Posterior cingulate gyrus (tissue), 11 donors: ENCODE measurements at regions not wholly inside any gene's neighbourhood (a gene's known extent, or its start where the extent isn't known, plus 50 kb on each side); places are given as distances from the start of the nearest gene placed in this dataset.
"Not testable (repeated sequence)": the region's sequence is repeated elsewhere in the genome, so short reads cannot be mapped to it uniquely, and the experiment has no call there.

Experiments used
- DNase-seq, 10 donors: peaks; one replicate each; pipeline versions ENCODE4 v3.0.0 to v3.0.0-alpha.2; 2020 to 2021; ENCODE audit warnings: mixed read lengths in 3 of 10
- intact Hi-C: fragments of 100-400 bp; cut with DNase I; formaldehyde crosslinking; loops from one replicate; pipeline ENCODE4 v1.15.1; 2023

DNA sequence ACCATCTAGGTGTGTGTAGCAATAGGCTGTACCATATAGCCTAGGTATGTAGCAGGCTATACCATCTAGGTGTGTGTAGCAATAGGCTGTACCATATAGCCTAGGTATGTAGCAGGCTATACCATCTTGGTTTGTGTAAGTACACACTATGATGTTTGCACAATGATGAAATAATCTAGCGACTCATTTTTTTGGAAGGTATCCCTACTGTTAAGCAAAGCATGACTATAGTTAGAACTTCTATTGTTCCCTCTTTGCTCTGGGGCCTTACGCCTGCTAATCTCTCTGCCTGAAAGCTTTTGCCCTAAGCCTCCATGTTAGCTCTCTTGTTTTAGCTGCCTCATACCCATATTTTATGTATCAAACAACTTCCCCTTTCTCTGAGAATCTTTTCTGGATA lies 563.3 kb downstream of the PIK3C3 start:
- intact Hi-C loops, DNase-seq: not testable (repeated sequence)

DNA sequence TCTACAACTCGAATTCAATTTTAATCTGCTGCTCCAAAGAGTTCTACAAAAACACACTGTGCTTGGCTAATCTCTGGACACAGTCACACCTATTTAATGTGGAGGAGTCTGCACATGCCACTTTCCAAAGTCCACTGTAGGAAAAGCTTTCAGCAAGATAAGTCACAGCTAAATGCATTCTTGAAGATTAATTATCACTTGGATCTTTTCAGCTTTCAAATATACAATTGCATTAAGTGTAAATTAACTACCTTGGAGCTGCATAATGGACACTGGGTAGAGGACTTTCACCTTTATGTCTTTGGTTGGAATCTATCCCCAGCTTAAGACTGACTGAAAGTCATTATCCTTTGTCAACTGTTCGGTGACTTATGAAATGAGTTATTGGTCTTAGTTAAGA lies 565.1 kb downstream of the PIK3C3 start:
- DNase-seq = no peak
- intact Hi-C loops = no loop called here

DNA sequence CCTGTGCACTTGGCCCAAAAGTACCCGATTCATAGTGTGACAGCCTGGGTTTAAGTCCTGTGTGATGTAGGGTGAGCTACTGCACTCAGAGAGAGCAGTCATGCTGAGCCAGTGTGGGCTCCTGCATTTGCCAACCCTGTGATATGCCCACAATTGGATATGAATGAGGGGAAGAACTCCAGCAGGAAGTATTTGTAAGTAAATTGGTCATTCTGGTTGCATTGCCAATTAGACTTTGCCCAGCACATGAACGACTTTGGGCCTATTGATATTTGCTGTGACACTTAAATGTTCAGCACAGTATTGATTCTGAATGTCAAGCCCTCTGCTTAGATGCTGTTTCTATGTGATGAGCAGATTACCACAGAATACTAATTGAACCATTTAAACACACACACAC lies 570.9 kb downstream of the PIK3C3 start:
- intact Hi-C loops = no loop called here
- no peak for DNase-seq

DNA sequence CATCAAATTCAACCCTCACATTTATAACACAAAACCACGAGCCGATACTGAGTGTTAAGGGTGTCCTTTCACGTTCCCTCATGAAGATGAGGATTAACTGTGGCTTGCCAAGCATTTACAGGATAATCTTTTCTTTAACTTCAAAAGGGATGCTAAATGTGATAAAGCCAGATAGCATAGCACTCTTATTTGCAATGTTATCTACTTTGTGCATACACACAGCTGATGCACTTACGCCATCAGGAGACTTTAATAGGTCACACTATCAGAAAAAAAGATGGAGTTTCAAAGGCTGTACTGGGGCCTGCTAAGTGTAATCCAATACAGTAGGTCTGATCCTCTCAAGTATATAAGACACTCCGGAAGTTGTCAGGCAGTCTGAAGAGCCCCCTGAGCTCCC lies 572.7 kb downstream of the PIK3C3 start:
- intact Hi-C loops = no loop called here
- DNase-seq = no peak

DNA sequence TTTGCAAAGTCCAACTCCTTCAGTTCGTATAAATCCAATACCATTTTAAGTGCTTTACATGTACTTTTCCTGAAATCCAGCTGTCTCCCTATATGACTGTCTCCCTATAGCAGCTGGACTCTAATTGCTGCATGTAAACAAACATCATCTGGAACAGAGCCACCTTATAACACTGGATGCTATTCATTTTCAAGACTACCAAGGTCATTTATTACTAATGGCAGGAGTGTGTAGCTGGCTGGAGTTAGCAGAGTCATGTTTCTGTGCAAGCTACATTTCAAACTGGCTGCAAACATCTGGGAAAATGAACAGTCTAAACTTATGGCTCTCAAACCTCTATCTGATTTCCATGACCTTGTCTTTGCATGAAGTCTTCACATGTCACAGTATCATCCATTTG lies 575.2 kb downstream of the PIK3C3 start:
- DNase-seq = no peak
- intact Hi-C loops = no loop called here

DNA sequence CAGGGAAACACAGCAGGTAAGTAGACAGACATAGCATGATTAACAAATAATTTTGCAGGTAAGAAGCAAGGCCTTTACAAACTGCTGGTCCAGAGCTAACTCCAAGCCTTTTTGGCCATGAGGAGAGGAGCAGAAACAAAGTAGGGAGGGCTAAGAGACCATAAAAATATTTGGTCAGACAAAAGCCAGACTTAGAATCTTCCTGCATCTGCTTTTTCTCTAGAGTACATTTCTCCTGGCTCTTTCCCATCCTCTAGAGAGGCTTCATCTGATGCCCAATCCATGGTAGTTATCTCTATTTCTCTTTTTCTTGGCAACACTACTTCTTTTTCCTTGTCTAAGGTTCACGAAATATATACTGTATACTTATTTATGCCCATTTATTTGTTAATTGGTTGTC lies 577.1 kb downstream of the PIK3C3 start:
- intact Hi-C loops = no loop called here
- no peak for DNase-seq

DNA sequence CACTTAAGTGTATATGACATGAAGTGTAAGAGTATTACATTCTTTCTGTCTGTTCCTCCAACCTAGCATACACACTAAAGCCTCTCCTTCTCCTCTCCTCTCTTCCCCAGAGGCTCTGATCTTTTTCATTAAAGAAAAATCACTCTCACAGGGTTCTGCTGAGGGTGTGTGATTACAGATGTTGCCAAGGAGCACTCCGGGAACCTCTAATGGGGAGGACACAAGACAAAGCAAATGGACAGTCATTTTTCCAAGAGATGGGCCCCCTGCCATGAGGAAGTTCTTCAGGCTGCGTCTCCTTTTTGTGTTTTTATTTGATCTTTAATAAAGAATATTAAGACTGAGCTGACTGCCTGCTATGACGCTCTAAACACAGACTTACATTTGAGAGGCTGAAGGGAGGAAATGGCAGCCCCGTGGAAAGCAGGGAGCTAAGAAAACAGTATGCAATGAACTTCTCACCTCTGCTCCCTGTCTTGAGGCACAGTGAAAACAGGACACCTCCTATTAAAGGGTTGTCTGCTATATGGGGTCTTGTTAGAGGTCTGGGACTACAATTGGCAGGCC lies 578.1 kb downstream of the PIK3C3 start:
- intact Hi-C loops = no loop called here

DNA sequence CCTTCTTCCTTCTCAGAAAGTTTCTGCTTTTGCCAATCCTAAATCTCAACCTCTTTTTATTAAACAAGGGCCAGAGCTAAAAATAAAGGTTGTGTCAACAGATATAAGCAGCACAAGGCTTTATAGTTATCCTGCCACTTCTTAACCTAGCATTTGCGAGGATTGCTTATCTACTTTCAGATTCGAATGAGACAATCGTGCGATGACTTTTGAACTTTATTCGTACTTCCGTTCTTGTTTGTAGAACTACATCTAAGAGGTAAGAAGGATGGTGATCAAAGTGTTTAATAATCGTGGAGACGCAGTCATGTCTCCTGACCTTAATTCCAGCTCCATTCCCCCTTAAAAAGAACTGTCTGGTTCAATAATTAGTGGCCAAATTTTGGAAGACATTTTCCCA lies 578.6 kb downstream of the PIK3C3 start:
- intact Hi-C loops = no loop called here
- DNase-seq = no peak

More for the DNA sequence above, 578.1 kb downstream of the PIK3C3 start:
- DNase-seq = no peak

DNA sequence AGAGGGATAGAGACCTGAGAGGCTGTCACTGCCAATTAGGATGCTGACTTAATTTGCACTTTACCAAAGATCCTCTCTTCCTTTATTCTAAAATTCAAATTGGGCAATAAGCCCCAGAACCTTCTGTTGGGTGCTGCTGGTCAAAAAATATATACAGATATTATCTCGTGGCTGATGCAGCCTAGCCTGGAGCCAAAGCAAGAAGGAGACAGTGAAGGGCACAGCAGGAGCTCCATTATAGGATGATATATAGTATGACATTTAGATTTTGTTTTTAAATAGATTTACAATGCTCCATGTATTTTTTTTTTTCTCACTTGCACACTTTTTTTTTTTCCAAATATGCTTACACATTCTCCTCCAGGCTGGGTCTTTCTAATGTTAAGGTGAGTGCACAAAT lies 579.3 kb downstream of the PIK3C3 start:
- intact Hi-C loops = no loop called here

DNA sequence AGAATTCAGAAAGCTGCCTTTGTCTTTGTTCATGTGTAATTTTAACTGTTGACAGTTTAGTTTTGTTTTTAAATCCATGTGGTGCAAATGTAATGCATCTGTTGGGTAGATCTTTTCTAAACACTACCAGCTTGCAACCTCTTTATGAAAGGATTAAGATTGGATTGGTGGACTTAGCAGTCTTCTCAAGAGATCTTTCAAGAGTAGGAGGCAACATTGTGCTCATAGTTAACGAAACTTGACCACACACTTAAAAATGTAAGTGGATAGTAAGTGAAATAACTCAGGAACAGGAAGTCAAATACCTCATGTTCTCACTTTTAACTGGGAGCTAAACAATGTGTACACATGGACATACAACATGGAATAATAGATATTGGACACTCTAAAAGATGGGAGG lies 579.0 kb downstream of the RIT2 start:
- intact Hi-C loops = no loop called here

More for the DNA sequence above, 579.3 kb downstream of the PIK3C3 start:
- no peak for DNase-seq

DNA sequence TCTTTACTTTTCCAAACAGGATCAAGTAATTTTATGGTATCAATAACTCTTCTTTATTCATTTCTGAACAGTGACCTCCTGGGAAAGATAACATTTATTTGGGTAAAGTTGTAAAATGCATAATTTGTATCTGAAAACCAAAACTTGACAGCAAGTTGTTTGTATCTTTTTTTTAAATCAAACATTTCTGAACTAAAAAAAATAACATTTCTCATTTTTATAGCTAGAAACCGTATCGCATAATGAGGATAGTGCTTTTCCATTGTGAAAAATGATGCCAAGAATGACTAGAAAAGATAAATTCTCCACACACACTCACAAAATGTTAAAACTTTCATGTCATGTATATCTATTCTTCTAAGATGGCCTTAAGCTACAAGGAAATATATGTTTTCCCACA lies 578.2 kb downstream of the RIT2 start:
- no peak for DNase-seq
- intact Hi-C loops = no loop called here

More for the DNA sequence above, 579.0 kb downstream of the RIT2 start:
- no peak for DNase-seq

DNA sequence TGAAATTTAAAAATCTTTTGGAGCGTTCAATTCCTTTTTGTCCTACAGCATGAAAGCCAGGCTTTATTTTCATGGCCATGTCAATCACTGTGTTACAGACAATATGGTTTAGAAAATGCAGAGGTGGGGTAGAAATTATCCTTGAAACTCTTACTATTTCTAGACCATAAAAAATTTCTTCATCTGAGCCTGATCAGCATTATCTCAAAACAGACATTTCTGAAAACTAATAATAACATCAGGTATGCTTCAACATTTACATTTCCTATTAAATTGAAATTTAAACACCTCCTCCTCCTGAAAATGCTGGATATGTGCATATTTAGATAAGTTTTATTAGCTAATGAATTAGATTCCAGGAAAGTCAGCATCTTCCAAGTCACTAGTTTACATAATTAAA lies 570.6 kb downstream of the RIT2 start:
- intact Hi-C loops = no loop called here
- DNase-seq = no peak

DNA sequence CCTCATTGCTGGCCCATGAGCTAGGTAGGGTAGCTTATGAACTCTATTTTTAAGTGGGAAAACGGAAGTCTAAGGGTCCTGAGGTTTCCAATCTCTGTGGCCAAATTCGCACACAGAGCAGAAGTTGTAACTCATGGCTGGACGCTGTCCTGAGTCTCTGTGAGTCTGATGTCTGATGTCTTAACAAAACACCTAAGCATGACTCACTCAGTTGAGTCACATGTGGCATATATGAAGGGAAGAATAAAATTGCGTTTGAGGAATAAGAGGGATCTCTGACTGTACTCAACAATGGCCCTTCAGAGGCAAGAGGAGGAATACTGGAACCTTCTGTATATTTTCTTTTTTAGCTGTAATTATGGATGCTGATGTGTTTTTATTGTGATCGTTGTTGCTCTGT lies 569.7 kb downstream of the RIT2 start:
- intact Hi-C loops = no loop called here
- no peak for DNase-seq

DNA sequence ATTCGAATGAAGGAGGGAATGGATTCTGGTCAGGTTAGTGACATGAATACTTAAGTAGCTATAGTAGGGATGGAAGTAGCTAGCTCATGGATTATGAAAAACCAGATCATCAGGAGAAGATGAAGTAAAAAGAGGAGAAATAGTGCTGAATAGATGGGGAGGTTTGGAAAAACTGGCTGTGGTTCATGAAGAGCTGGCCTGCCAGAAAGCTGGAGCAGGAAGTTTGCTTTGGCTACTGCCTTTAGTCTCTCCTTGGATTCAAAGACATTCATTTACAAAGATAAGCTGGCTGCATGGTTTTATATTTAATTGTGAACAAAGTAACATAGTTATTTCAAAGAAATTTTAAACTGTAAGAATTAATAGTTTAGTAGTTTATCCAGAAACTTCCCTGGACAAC lies 567.0 kb downstream of the RIT2 start:
- DNase-seq = no peak
- intact Hi-C loops = no loop called here

DNA sequence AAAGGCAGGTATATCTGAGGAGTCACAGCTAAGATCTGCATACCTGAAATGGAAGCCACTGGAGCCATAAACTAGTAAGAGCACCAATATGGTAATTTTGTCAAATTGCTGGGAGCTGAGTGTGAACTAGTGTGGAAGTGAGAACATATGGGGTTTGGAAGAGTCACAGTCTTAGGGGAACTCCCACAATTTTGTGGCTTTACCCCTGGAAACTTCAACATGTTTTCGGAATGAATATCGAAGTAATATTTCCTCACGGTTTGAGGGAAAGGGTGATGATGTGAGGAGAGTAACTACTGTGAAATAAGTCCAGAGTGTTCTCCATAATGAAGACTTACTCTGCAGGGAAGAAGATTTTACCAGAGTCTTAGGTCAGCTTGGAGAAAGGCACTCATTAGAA lies 565.9 kb downstream of the RIT2 start:
- intact Hi-C loops = no loop called here
- DNase-seq = no peak

DNA sequence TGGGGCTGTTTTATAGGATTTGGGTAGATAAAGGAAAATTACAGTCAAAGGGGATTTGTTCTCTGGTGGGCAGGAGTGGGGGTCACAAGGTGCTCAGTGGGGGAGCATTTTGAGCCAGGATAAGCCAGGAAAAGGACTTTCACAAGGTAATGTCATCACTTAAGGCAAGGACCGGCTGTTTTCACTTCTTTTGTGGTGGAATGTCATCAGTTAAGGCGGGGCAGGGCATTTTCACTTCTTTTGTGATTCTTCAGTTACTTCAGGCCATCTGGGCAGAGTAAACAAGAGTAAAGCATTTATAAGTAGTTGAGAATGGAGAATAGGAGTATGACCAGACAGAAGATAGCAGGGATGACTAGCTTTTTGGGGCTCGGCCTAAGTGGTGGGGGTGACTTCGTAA lies 562.9 kb downstream of the RIT2 start:
- DNase-seq, intact Hi-C loops: not testable (repeated sequence)

DNA sequence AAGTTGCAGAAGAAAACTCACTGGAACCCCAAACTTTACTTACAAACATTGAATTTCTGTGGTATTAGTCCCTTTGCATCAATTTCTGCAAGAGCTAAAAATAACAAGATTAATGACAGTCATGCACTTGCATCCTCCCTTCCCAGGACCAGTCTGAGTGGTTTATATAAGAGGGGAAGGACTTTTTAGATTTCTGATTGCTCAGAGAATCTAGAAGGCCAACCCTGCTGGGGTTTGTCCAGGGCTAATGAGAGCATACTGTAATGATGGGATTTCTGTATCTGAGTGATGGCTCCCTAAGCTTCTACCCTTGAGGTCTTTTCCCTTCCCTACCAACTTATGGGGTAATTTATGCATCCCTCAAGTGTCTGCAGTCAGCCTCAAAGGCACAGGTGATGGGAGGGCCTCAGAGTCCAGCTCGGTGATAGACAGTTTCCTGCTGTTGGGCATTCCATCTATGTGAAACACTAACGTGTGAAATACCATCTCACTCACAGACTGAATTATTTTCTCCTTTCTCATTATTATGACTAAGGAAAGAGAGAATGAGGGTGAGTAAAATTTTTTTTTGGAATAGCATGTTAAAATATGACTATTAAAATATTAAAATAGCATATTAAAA lies 556.3 kb downstream of the RIT2 start:
- intact Hi-C loops = no loop called here
- DNase-seq = no peak

DNA sequence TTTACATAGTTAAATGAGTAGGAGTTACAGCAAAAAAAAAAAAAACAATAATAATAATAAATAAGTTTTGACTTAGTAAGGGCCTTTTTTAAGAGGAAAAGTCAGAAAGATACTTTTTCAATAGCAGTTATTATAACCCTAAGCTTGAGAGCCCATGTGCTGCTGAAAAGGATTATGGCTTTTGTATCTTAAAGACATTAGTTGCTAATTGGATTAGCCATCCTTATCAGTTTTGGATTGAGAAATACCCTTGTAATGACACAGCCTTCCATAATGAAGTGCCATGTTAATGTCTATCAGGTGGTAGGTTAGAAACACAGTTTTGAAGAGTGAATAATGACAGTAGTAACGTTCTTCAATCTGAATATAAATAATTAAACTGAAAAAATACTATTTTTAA lies 554.0 kb downstream of the RIT2 start:
- intact Hi-C loops = no loop called here
- no peak for DNase-seq

DNA sequence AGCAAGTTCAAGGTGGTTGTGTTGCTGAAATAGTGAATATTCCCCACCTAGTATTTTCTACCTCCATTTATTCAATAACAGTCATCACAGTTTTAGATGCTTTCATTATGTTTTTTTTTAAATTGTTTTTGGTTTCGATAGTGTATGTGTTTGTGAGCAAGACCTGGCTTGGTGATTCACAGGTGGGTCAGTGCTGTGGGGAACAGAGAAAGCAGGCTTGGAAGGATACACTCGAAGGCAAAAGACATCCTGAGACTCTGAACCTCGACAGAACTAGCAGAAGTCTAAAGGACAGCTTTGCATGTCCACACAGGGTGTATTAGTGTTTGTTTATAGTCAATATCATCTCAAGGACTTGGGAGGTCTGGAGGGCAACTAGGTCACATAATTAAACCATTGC lies 551.5 kb downstream of the RIT2 start:
- no peak for DNase-seq
- intact Hi-C loops = no loop called here

DNA sequence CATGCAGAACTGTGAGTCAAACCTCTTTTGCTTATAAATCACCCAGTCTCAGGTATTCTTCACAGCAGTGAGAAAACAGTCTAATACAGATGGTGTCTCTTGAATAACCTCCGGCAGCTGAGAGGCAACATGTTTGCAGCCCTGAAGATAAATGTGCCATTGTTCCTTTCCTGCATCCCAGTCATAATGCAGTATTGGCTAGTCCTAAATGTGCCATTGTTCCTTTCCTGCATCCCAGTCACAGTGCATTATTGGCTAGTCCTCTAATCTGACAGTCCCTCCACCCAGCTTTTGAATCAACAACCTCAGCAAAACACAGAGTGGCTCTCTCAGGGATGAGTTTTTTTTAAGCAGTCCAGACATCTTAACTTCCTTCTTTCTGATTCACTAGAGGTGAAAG lies 550.7 kb downstream of the RIT2 start:
- peak in 1 of 10 donors; percentile 18 for DNase-seq
- intact Hi-C loops = no loop called here

DNA sequence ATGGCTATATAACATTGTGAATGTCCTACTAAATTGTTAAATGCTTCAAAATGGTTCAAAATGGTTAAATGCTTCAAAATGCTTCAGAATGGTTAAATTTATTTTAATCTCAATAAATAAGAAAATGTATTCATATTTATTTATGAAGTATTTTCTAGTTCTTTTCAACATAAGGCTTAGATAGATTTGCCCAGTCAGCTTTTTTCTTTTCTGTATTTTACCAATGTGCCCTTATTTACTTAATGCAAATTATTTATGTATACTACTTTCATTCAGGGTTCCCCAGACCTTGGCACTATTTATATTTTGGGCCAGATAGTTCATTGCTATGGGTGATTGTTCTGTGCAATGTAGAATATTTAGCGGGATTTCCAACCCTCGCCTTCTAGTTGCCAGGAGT lies 546.7 kb downstream of the RIT2 start:
- intact Hi-C loops = no loop called here
- no peak for DNase-seq

DNA sequence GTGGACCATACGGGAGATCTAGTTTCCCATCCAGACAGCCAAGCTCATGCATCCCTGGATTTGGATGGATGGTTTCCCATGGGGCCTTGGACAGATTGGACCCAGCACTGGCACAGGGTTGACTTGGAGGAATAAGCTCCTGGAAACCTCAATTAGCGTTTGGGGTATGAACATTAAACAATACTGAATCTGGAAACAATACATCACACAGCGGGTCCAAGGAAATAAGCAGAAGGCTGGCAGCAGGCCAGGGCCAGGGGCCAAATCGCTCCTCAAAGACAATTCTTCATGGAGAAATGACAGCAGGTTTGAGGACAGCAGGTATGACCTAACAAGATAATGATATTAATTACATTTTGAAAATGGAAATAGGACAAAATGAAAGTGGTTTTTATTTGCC lies 540.6 kb downstream of the RIT2 start:
- intact Hi-C loops = no loop called here
- peak in 1 of 10 donors; percentile 71 for DNase-seq

DNA sequence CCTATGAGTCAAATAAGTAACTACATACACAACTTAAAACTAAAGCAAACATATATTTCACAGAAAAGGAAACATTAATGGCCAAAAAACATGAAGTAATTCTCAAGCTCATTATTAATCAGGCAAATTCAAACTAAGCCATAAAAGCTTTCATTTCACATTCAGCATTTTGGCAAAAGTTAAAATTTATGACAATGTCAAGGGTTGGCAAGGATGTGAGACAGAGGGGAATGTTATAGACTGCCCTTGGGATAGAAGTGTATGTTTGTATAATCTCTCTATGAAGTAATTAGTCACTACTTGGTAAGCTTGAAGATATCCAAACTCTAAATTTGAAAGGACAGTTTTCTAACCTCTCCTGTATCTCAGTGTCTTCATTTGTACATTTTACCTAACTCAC lies 539.4 kb downstream of the RIT2 start:
- intact Hi-C loops = no loop called here
- no peak for DNase-seq
